ENCODE measurements at regions not wholly inside any gene's neighbourhood (a gene's known extent, or its start where the extent isn't known, plus 50 kb on each side); places are given as distances from the start of the nearest gene placed in this dataset.

GRCh38 chr5:115072266-115073064 lies 97.2 kb downstream of the TRIM36 start:
- DNase-seq (ENCODE audit: low spot score) = no peak

DNA sequence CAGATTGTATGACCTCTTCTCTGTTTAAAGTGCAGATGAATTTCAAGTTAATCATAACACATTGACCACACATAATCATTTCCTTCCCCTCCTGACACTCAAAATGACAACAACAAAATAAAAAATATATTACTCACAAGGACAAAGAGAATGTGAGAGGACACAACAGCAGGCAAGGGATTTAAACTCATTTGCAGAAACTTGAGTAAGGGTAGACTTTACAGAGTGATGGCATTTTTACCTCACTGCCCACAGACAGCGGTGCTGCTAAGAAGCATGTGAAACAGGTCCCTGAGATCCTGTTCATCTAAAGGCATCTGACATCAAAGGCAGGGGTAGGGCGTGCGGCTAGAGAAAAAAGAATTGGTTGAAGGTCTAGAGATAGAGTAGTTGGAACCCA lies 99.0 kb downstream of the TRIM36 start:
- DNase-seq (ENCODE audit: low spot score) = no peak

DNA sequence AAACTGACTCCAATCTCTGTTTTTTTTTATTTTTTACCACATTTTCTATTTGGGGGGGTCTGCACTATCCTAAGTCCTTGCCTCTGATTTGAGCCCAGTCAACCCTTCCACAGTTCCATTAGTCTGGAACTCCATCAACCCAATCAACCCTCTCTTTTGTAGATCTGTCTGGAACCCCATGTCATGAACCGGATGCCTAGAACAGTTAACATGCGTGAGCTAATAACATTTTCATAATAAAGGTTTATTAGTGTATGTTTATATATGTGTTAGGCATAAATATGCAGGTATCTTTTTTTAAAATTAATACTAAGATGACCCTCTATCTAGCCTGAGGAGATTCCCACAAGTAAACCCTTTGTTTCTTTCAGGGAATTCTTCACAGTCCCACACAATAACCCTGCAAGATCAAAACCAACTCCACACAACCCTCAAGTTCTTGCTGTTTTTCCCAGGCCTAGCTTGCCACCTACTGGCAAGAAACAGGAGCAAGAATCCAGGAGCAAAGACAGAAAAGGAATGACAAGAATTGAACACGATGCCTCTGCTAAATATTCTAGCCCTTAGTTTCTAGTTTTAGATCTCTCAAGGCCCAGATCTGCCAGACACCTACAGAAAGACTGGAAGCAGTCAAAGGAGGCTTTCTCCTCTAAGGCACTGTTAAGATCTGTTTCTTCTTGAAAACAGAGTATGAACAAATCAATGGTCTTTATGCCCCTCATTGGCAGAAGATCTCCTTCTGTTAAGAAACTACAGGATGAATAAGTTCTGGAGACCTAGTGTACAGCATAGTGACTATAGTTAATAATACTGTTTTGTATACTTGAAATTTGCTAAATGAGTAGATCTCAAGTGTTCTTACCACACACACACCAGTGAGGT lies 100.4 kb downstream of the TRIM36 start:
- peak; percentile 59 for DNase-seq (ENCODE audit: low spot score)

GRCh38 chr5:115068239-115069086 lies 101.2 kb downstream of the TRIM36 start:
- DNase-seq (ENCODE audit: low spot score) = no peak

DNA sequence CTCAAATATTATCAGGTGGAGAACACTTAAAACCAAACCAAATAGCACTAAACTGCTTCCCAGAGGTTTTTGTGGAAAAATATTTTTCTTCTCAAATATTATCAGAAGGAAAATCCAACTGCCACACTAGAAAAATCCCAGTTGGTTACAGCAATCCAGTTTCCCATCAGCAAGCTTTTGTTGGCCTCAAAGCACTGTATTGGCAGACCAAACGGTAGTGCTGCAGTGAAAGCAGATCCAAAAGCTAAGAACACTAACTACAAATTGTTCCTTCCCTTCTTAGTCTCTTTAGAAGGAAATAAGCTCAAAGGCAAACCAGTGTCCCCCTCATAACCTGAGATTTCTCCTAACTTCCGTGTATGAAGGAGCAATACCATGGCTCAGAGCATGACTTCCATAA lies 105.3 kb downstream of the TRIM36 start:
- no peak for DNase-seq (ENCODE audit: low spot score)

DNA sequence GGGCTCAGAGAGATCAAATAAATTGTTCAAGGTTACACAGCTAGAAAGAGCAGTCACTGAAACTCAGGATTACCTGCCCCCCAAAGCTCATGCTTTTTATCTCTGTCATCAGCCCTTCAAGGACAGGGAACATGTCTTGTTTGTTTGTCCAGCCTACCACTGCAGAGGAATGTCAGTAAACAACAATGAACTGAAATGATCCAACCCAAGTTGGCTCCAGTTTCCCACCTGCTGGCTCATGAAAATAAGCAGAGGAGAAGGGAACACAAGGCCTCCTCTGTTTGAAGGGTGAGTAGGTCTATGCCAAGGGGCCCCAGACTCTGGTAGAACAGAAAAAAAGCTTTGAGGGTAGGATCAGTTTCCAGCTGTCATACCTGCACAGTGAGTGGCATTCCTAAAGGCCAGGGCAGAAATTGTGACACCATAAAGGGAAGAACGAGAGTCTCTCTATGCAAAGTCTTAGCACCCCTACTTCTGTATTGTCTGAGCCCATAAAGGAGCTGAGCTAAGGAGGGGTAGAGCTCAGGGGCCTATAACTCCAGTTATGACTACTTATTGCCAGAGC lies 115.2 kb downstream of the TRIM36 start:
- DNase-seq (ENCODE audit: low spot score) = no peak

DNA sequence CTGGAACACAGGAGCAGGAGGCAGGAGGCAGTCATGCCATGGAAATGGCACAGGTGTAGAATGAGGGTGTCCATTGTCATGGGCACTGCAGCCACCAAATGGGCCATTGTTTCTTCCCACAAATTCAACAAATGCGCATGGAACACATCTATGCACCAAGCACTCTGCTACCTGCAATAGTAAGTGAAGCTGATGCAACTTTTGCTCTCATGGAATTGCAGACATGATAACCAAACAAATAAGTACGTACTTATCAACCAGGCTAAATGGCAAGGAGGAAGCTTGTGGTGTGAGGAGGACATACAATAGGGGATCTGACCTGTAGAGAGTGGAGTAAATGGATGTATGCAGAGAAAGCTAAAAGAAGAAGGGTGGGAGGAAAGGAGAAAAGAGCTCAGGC lies 116.8 kb downstream of the TRIM36 start:
- DNase-seq (ENCODE audit: low spot score) = no peak

DNA sequence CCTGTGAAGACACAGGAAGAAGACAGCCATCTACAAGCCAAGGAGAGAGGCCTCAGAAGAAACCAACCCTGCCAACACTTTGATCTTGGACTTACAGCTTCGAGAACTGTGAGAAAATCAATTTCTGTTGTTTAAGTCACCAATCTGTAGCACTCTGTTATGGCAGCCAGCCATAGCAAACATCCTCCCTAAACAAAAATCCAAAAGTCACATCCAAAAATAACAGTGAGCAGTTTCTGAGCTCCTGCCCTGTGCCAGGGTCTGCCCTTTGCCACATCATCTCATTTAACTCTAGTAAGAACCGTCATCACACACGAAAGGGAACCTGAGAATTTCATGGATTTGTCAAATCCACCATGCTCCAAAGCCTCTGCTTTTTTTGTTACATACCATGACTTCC lies 118.8 kb downstream of the TRIM36 start:
- DNase-seq (ENCODE audit: low spot score) = no peak

DNA sequence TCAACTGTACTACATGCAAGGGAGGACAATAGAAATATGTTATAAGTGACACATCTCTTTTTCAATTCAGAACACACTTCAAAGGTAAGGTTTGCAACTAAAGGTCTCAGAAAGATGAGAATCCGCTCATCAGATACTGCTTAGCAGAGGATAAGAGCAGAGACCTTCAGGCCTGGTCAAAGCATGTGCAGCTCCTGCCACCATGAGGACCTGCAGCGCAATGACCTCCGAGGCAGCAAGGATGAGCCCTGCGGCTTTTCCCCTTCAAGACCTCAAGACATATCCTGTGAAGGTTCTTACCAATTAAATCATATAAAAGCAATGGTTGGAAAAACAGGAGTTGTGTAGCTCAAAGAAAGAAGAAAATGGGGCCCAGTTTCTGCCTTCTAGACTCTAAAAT lies 135.8 kb downstream of the TRIM36 start:
- no peak for DNase-seq (ENCODE audit: low spot score)

GRCh38 chr5:115028557-115028956 lies 141.2 kb downstream of the TRIM36 start:
- no peak for DNase-seq (ENCODE audit: low spot score)

DNA sequence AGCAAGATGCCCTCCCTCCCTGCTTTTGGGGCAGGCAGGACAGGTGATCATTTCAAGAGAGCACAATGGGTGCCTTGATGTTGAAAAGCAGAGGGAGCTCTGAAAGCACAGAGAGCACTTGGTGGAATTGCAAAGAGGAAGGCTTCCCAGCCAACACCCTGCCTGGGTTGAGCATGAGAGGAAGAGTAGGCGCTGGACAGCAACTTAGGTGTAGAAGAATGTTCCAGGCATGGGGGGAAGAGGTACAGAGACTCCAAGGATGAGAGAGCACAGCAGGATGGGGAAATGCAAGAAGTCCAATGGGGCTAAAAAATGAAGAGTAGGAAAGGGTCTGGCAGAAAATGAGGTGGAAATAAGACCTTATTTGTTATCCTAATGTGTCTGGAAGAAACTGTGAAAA lies 144.8 kb downstream of the TRIM36 start:
- no peak for DNase-seq (ENCODE audit: low spot score)

DNA sequence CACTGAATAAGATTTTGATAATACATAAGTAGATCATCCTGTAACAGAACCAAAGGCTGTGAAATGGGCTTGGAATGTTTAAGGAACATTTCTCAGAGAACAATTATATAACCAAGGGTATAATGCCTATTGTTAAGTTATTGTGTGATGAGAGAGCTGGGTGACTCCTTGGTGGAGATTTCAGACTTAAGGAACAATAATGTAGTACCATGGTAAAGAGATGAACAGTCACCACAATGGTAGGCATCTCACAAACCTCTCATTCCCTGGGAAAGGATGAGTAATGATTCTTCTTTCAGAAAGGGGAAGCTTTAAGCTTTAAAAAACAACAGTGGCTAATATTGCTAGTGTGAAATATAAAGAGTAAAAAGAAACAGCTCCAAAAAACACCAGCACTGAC lies 147.4 kb downstream of the TRIM36 start:
- no peak for DNase-seq (ENCODE audit: low spot score)

GRCh38 chr5:115016646-115017045 lies 153.1 kb downstream of the TRIM36 start:
- DNase-seq (ENCODE audit: low spot score) = no peak

DNA sequence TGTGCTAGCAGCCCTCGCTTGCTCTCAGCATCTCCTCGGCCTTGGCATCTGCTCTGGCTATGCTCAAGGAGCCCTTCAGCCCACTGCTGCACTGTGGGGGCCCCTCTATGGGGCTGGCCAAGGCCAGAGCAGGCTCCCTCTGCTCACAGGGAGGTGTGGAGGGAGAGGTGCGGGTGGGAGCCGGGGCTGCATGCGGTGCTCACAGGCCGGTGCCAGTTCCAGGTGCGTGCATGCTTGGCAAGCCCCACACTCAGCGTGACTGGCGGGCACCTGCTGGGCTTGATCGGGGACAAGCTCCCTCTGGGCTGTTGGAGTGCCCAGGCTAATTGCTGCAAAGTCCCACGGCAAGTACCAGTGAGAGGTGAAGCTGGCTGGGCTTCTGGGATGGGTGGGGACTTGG lies 170.5 kb downstream of the TRIM36 start:
- DNase-seq (ENCODE audit: low spot score) = no peak

GRCh38 chr5:114989512-114989911 lies 180.2 kb downstream of the TRIM36 start:
- DNase-seq (ENCODE audit: low spot score) = no peak

GRCh38 chr5:114988096-114988495 lies 181.6 kb downstream of the TRIM36 start:
- no peak for DNase-seq (ENCODE audit: low spot score)

GRCh38 chr5:114984796-114985195 lies 184.9 kb downstream of the TRIM36 start:
- DNase-seq (ENCODE audit: low spot score) = no peak

DNA sequence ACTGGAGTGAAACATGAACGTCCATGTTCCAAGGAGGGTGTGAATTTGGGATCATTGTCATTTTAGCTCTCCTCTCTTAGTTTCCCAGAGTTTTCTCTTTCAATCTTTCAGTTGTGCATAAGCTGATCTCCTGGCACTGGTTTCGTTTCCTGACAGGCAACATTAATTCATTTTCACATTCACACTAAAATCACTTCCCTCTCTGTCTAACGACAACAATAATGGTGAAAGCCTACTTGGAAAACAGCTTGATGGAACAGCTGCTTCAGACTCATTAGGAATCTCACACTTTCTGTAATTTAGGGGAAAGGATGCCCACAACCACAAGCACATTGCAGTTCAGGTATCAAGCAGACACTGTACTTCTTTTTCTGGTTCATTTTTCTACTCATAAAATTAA lies 188.6 kb downstream of the TRIM36 start:
- no peak for DNase-seq (ENCODE audit: low spot score)

GRCh38 chr5:114977979-114978573 lies 191.6 kb downstream of the TRIM36 start:
- no peak for DNase-seq (ENCODE audit: low spot score)

GRCh38 chr5:114969482-114969881 lies 200.2 kb downstream of the TRIM36 start:
- DNase-seq (ENCODE audit: low spot score) = no peak

- no peak for DNase-seq (ENCODE audit: low spot score)
Observed at GRCh38 chr5:114957384-114957783, 212.3 kb downstream of the TRIM36 start.

- DNase-seq (ENCODE audit: low spot score) = no peak
Observed at GRCh38 chr5:114953565-114953964, 216.1 kb downstream of the TRIM36 start.
